B cell (primary cell): ENCODE measurements at regions not wholly inside any gene's neighbourhood (a gene's known extent, or its start where the extent isn't known, plus 50 kb on each side); places are given as distances from the start of the nearest gene placed in this dataset.

Source experiments
- CTCF ChIP-seq: fragments of 200-600 bp; IDR thresholded peaks from one replicate; pipeline ENCODE4 v1.8.0; 2022; ENCODE audit warnings: antibody characterized with exemption, mild to moderate bottlenecking
- EZH2 ChIP-seq: IDR thresholded peaks from 2 replicates; pipeline ENCODE4 v1.6.1; 2012; ENCODE audit warnings: borderline replicate concordance, low read depth, mild to moderate bottlenecking, moderate library complexity, low read length; ENCODE audit not compliant: insufficient read depth, poor library complexity, severe bottlenecking

GRCh38 chr5:29247346-29248028 is 1946.0 kb upstream of the CDH6 start:
- no peak for TF ChIP-seq CTCF
- no peak for TF ChIP-seq EZH2
